HUES6 (cell line): ENCODE measurements at regions not wholly inside any gene's neighbourhood (a gene's known extent, or its start where the extent isn't known, plus 50 kb on each side); places are given as distances from the start of the nearest gene placed in this dataset.

Source experiments
- H3K27ac ChIP-seq: 2 replicates; pipeline ENCODE4 v1.7.0; 2013; ENCODE audit warnings: low read depth, mild to moderate bottlenecking, low read length, inconsistent platforms
- H3K27me3 ChIP-seq: 2 replicates; pipeline ENCODE4 v1.6.1; 2013; ENCODE audit warnings: low read length; ENCODE audit not compliant: control insufficient read depth, insufficient read depth
- H3K36me3 ChIP-seq: 2 replicates; pipeline ENCODE4 v1.6.1; 2013; ENCODE audit warnings: low read length; ENCODE audit not compliant: control insufficient read depth, insufficient read depth
- H3K4me1 ChIP-seq: 2 replicates; pipeline ENCODE4 v1.6.1; 2013; ENCODE audit warnings: low read length; ENCODE audit not compliant: control insufficient read depth, insufficient read depth
- H3K4me3 ChIP-seq: 2 replicates; pipeline ENCODE4 v1.5.1; 2013; ENCODE audit warnings: low read depth, low read length
- H3K9ac ChIP-seq: one replicate; pipeline ENCODE4 v1.6.1; 2013; ENCODE audit warnings: mild to moderate bottlenecking, low read length
- H3K9me3 ChIP-seq: 2 replicates; pipeline ENCODE4 v1.6.1; 2013; ENCODE audit warnings: low read depth, low read length; ENCODE audit not compliant: control insufficient read depth, insufficient read depth

GRCh38 chr12:127942981-127943380, 324.0 kb upstream of the TMEM132C start:
- Histone ChIP-seq H3K4me3 (no peak overlapping the region), H3K36me3 (no peaks in the 10 kb centered on the region), H3K27ac (no peak overlapping the region)

DNA sequence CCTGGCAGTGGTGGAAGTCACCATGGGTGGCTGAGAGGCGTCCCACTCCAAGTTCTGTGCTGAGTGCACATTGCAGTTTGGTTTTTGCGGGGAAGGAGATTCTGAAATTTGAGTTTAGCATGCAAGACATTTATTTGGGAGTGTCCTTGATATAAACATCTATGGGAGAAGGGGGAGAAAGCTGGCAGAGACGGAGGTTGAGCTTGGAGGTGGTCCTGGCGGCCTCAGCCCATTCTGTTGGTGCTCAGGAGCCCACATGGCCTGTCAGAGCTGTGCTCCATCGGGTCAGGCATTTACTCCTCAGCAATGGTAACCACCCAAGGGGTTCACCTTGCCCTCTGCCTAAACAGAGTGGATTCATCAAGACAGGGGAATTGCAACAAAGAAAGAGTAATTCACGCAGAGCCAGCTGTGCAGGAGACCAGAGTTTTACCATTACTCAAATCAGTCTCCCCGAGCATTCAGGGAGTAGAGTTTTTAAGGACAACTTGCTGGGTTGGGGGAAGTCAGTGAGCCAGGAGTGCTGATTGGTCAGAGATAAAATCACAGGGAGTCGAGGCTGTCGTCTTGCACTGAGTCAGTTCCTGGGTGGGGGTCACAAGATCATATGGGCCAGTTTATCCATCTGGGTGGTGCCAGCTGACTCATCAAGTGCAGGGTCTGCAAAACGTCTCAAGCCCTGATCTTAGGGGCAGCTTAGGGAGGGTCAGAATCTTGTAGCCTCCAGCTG, 323.3 kb upstream of the TMEM132C start:
- no peak overlapping the region for H3K4me3 ChIP-seq
- no peaks in the 10 kb centered on the region for H3K36me3 ChIP-seq
- H3K9me3 ChIP-seq = no peaks in the 10 kb centered on the region
- H3K4me1 ChIP-seq = peaks cover 2% of the 10 kb centered on the region; the same call in 1 of the 2 replicates
- no peak overlapping the region for H3K27ac ChIP-seq
- H3K27me3 ChIP-seq = no peaks in the 10 kb centered on the region
- H3K9ac ChIP-seq = no peak overlapping the region

More at GRCh38 chr12:127942981-127943380, 324.0 kb upstream of the TMEM132C start:
- H3K4me1 ChIP-seq = peaks cover 2% of the 10 kb centered on the region; the same call in 1 of the 2 replicates
- H3K27me3 ChIP-seq = no peaks in the 10 kb centered on the region
- no peak overlapping the region for H3K9ac ChIP-seq
- no peaks in the 10 kb centered on the region for H3K9me3 ChIP-seq

DNA sequence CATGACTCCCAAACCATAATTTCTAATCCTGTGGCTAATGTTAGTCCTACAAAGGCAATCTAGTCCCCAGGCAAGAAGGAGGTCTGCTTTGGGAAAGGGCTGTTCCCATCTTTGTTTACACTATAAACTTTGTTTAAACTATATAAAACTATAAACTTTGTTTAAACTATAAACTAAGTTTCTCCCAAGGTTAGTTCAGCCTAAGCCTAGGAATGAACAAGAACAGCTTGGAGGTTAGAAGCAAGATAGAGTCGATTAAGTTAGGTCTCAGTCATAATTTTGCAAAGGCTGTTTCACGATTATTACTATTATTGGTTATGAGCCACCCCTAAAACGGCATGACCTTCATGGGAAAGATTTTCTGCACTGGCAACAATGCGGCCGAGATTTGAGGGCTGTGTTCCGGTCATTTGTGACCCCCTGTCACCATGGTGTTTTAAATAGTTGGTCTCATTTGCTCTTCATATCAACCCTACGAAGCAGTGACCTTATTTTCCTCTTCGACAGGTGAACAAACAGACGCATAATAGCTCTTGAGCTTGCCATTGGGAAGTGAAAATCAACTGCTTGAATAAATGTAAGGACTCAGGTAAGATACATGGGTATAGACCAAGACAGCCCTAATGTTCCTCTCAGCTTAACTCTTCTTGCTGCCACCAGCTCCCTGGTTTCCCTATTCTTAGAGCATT, 322.6 kb upstream of the TMEM132C start:
- Histone ChIP-seq H3K4me1 (peaks cover 2% of the 10 kb centered on the region; the same call in 1 of the 2 replicates), H3K27ac (no peak overlapping the region), H3K4me3 (no peak overlapping the region), H3K27me3 (no peaks in the 10 kb centered on the region), H3K36me3 (no peaks in the 10 kb centered on the region), H3K9ac (no peak overlapping the region), H3K9me3 (no peaks in the 10 kb centered on the region)

- Histone ChIP-seq H3K27ac (no peak overlapping the region), H3K4me3 (no peak overlapping the region), H3K36me3 (no peaks in the 10 kb centered on the region), H3K9me3 (no peaks in the 10 kb centered on the region), H3K4me1 (no peaks in the 10 kb centered on the region), H3K9ac (no peak overlapping the region), H3K27me3 (no peaks in the 10 kb centered on the region)
These were observed 309.8 kb upstream of the TMEM132C start for GRCh38 chr12:127957001-127957660.

DNA sequence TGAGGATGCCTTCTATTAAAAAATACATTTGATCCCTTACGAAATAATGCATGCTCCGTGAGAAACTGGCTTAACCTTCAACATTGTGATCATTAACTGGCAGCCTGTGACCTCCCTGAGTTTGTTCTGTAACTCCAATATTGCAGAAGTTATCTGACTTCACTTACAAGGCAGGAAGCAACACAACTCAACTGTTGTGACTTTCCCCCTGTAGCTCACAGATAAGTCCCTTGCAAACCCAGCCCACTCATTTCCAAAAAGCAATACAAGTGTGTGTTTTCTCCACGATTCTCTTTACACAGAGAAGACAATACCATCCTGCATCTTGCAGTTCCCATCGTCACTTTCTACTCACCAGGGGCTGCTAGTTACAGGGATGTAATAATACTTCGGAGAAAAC, 304.7 kb upstream of the TMEM132C start:
- Histone ChIP-seq H3K27me3 (no peaks in the 10 kb centered on the region), H3K9me3 (peaks cover 11% of the 10 kb centered on the region), H3K27ac (no peak overlapping the region), H3K4me3 (no peak overlapping the region), H3K4me1 (no peaks in the 10 kb centered on the region), H3K36me3 (no peaks in the 10 kb centered on the region), H3K9ac (no peak overlapping the region)

DNA sequence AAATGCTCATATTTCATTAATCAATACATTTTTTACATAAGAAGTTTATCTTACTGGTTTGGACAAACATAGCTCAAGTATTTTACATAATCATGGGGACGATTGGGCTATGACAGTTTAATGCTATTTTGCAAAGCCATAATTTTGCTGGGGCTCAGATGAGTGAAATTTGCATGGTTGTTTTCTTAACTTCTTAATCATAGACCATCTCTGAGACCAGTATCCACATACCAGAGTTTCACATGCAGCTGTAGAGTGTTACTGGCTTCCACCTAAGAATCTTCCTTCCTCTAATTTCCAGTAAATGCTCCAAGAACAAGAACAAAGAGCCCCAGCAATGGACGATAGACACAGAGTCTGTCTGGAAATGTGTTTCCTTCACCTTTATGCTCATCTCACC, 303.0 kb upstream of the TMEM132C start:
- Histone ChIP-seq H3K27me3 (no peaks in the 10 kb centered on the region), H3K4me3 (no peak overlapping the region), H3K4me1 (no peaks in the 10 kb centered on the region), H3K9me3 (peaks cover 17% of the 10 kb centered on the region), H3K27ac (no peak overlapping the region), H3K36me3 (no peaks in the 10 kb centered on the region), H3K9ac (no peak overlapping the region)

DNA sequence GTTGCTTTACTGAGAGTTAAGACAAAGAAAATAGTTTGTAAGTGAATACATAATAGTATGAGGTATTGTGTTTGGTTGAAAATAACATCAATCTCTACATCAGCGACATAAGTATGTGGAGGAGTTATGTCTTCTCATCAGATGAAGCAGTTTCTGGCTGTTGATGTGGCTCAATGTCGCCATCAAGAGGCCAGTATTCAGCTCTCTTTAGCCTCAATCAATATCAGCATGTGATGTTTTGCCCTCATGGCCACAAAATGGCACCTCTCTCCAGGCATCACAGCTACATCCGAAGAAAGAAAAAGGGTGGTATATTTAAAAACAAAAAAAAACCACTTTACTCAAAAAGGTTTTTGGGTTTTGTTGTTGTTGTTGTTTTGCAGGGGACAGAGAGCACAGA, 302.3 kb upstream of the TMEM132C start:
- H3K27ac ChIP-seq = no peak overlapping the region
- no peaks in the 10 kb centered on the region for H3K4me1 ChIP-seq
- peaks cover 17% of the 10 kb centered on the region for H3K9me3 ChIP-seq
- H3K9ac ChIP-seq = no peak overlapping the region
- no peaks in the 10 kb centered on the region for H3K27me3 ChIP-seq
- H3K4me3 ChIP-seq = no peak overlapping the region
- H3K36me3 ChIP-seq = no peaks in the 10 kb centered on the region

DNA sequence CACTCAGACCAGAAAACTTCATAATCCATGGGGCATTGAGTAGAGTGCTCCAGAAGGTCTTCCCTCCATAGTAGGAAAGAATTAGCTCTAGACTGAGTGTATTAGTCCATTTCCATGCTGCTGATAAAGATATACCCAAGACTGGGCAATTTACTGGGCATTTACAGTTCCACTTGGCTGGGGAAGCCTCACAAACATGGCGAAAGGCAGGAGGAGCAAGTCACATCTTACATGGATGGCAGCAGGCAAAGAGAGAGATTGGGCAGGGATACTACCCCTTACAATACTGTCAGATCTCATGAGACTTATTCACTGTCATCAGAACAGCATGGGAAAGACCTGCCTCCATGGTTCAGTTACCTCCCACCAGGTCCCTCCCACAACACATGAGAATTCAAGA, 300.6 kb upstream of the TMEM132C start:
- peaks cover 17% of the 10 kb centered on the region for H3K9me3 ChIP-seq
- no peaks in the 10 kb centered on the region for H3K4me1 ChIP-seq
- H3K9ac ChIP-seq = no peak overlapping the region
- no peak overlapping the region for H3K27ac ChIP-seq
- H3K4me3 ChIP-seq = no peak overlapping the region
- H3K27me3 ChIP-seq = no peaks in the 10 kb centered on the region
- no peaks in the 10 kb centered on the region for H3K36me3 ChIP-seq

DNA sequence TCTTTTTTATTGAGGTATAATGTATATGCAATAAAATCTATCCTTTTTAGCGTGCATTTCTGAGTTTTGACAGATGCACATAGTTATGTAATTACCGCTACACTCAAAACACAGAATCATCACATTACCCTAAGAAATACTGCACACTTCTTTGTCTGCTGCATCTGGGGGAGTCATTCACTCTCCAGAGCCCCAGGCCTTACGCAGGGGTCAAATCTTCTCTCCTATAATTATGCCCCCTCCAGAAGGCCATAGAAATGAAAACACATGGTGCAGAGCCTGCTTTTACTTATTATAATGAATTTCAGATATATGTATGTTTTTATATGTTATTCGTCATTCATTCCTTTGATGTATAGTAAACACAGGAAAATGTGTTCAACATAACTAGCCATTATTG, 296.5 kb upstream of the TMEM132C start:
- Histone ChIP-seq H3K4me1 (no peaks in the 10 kb centered on the region), H3K36me3 (no peaks in the 10 kb centered on the region), H3K27ac (no peak overlapping the region), H3K9ac (no peak overlapping the region), H3K27me3 (no peaks in the 10 kb centered on the region), H3K9me3 (peaks cover 17% of the 10 kb centered on the region), H3K4me3 (no peak overlapping the region)

- no peaks in the 10 kb centered on the region for H3K27me3 ChIP-seq
- H3K4me3 ChIP-seq = no peak overlapping the region
- H3K27ac ChIP-seq = no peak overlapping the region
- H3K36me3 ChIP-seq = no peaks in the 10 kb centered on the region
- no peaks in the 10 kb centered on the region for H3K4me1 ChIP-seq
- no peak overlapping the region for H3K9ac ChIP-seq
- peaks cover 6% of the 10 kb centered on the region; the same call in 1 of the 2 replicates for H3K9me3 ChIP-seq
These were observed 286.4 kb upstream of the TMEM132C start for GRCh38 chr12:127980585-127980984.

DNA sequence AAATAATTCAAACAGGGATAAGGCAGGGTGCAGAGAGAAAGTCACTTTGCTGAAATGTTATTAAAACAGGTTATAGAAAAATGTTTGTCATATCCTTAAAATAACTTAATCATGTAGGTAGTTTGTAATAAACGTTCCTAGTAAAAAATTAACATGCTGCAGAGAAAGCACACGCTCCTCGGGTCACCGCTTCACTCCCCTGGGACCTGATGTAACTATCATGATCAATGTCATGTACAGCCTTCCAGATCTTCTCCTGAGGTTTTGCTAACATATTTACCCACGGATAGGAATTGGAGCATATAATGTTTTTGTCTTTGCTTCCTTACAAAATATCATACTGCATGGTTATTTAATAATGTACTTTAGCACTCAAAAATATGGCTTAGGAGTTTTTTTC, 285.1 kb upstream of the TMEM132C start:
- H3K9ac ChIP-seq = no peak overlapping the region
- H3K4me1 ChIP-seq = no peaks in the 10 kb centered on the region
- no peaks in the 10 kb centered on the region for H3K27me3 ChIP-seq
- no peak overlapping the region for H3K27ac ChIP-seq
- H3K4me3 ChIP-seq = no peak overlapping the region
- no peaks in the 10 kb centered on the region for H3K36me3 ChIP-seq
- H3K9me3 ChIP-seq = peaks cover 5% of the 10 kb centered on the region; the same call in 1 of the 2 replicates
